GM12878 (cell line): ENCODE measurements at regions not wholly inside any gene's neighbourhood (a gene's known extent, or its start where the extent isn't known, plus 50 kb on each side); places are given as distances from the start of the nearest gene placed in this dataset.

Experiments used
- ATAC-seq: fragments of 200-7000 bp; cut with Tn5 transposase; 3 replicates; pipeline ENCODE4 v1.9.1; 2020; ENCODE audit warnings: mild to moderate bottlenecking, moderate library complexity
- BruUV-seq: library from RNA; stranded (reverse); fragments of 400-500 nt; replicated peaks from 2 replicates; lab custom pipeline; 2021; lab: Mats Ljungman, UMichigan
- CTCF ChIA-PET: fragments of 300-600 bp; sonication (Branson Sonifier 250); formaldehyde crosslinking; extraction: SDS; loops from one replicate; lab custom pipeline; 2021; ENCODE audit warnings: inconsistent platforms; lab: Yijun Ruan, JAX
- POLR2A ChIA-PET: fragments of 350-600 bp; formaldehyde crosslinking; extraction: SDS; loops from one replicate; lab custom pipeline; 2021; ENCODE audit warnings: inconsistent platforms; lab: Charles Lee
- RAD21 ChIA-PET: fragments of 300-600 bp; sonication (Branson Sonifier 250); formaldehyde crosslinking; loops from one replicate; lab custom pipeline; 2023; ENCODE audit warnings: antibody characterized with exemption; ENCODE audit not compliant: unreplicated experiment; lab: Charles Lee
- SMC1A ChIA-PET: fragments of 300-600 bp; sonication (Branson Sonifier 250); formaldehyde crosslinking; loops from one replicate; lab custom pipeline; 2023; ENCODE audit not compliant: unreplicated experiment, uncharacterized antibody; lab: Charles Lee
- DNase-seq: peaks from one replicate; pipeline ENCODE4 v3.0.0-alpha.2; 2011; ENCODE audit warnings: low read depth, low spot score
- FAIRE-seq: peaks from 3 replicates; lab custom pipeline; 2011; peaks lifted over from hg19 to GRCh38; lab: Jason Lieb, UNC
- H2AFZ ChIP-seq: 2 replicates; pipeline ENCODE4 v1.6.0; 2011; ENCODE audit warnings: low read depth, low read length, control low read depth; ENCODE audit not compliant: control insufficient read depth
- H3K27ac ChIP-seq: 2 replicates; pipeline ENCODE4 v1.5.1; 2011; ENCODE audit warnings: control low read depth; ENCODE audit not compliant: control insufficient read depth, insufficient read depth
- H3K27me3 ChIP-seq, 2 experiments: replicated peaks in 1 of 2; 2 replicates each; pipeline versions ENCODE4 v1.6.0 to v1.6.1; 2011; ENCODE audit warnings: low read length in 1 of 2; ENCODE audit not compliant: control insufficient read depth in 2 of 2, insufficient read depth in 2 of 2
- H3K36me3 ChIP-seq, 2 experiments: 2 replicates each; pipeline ENCODE4 v1.5.1; 2011; ENCODE audit warnings: low read length in 1 of 2; ENCODE audit not compliant: control insufficient read depth in 2 of 2, insufficient read depth in 2 of 2
- H3K4me1 ChIP-seq: 2 replicates; pipeline ENCODE4 v1.6.1; 2011; ENCODE audit warnings: mild to moderate bottlenecking, low read length, moderate library complexity, mixed read lengths; ENCODE audit not compliant: control insufficient read depth, insufficient read depth
- H3K4me2 ChIP-seq: 2 replicates; pipeline ENCODE4 v1.6.0; 2011; ENCODE audit warnings: control low read depth; ENCODE audit not compliant: control insufficient read depth, insufficient read depth
- H3K4me3 ChIP-seq: fragments of 200-600 bp; sonication (generic); 2 replicates; pipeline ENCODE4 v1.5.1; 2016
- H3K79me2 ChIP-seq: 2 replicates; pipeline ENCODE4 v1.6.0; 2011; ENCODE audit warnings: low read length; ENCODE audit not compliant: control insufficient read depth, insufficient read depth
- H3K9ac ChIP-seq: 2 replicates; pipeline ENCODE4 v1.8.0; 2011; ENCODE audit warnings: low read length, control low read depth, mixed read lengths; ENCODE audit not compliant: control insufficient read depth, insufficient read depth
- H3K9me3 ChIP-seq: replicated peaks from 3 replicates; pipeline ENCODE4 v1.5.1; 2011; ENCODE audit warnings: mild to moderate bottlenecking, low read length; ENCODE audit not compliant: control insufficient read depth, insufficient read depth
- H4K20me1 ChIP-seq: 2 replicates; pipeline ENCODE4 v1.6.0; 2011; ENCODE audit not compliant: control insufficient read depth, insufficient read depth
- ASH2L ChIP-seq: fragments of 300-600, 200-600 bp; sonication (generic); IDR thresholded peaks from 2 replicates; pipeline ENCODE4 v1.6.1; 2017; ENCODE audit warnings: low read depth, mild to moderate bottlenecking, borderline replicate concordance
- CBFB ChIP-seq: IDR thresholded peaks from 2 replicates; pipeline ENCODE4 v1.6.1; 2016; ENCODE audit warnings: antibody characterized with exemption, low read depth
- CREB1 ChIP-seq: IDR thresholded peaks from 2 replicates; pipeline ENCODE4 v1.6.1; 2012; ENCODE audit warnings: low read depth, mild to moderate bottlenecking, inconsistent platforms
- KLF5 ChIP-seq: fragments of 450-650 bp; IDR thresholded peaks from 2 replicates; pipeline ENCODE4 v1.6.1; 2014; ENCODE audit warnings: mild to moderate bottlenecking; ENCODE audit not compliant: partially characterized antibody
- POU2F2 ChIP-seq: IDR thresholded peaks from 3 replicates; pipeline ENCODE4 v1.6.1; 2011; ENCODE audit warnings: low read depth, mild to moderate bottlenecking, low read length, borderline replicate concordance
- RUNX3 ChIP-seq: IDR thresholded peaks from 2 replicates; pipeline ENCODE4 v1.6.1; 2012; ENCODE audit warnings: low read length, inconsistent platforms
- SMAD1 ChIP-seq: fragments of 450-650 bp; IDR thresholded peaks from 2 replicates; pipeline ENCODE4 v1.6.1; 2018; ENCODE audit warnings: mild to moderate bottlenecking, low read depth; ENCODE audit not compliant: partially characterized antibody
- SPI1 ChIP-seq: IDR thresholded peaks from 2 replicates; pipeline ENCODE4 v1.6.1; 2011; ENCODE audit warnings: low read depth, mild to moderate bottlenecking, low read length, moderate library complexity, borderline replicate concordance; ENCODE audit not compliant: insufficient read depth
- WGBS: methylation state at CpG from one replicate; pipeline ENCODE4 v1.1.6; 2016; ENCODE audit warnings: low lambda C conversion rate; ENCODE audit not compliant: insufficient replicate concordance, insufficient coverage; ENCODE audit errors: missing lambda C conversion rate; 5-methylcytosine and 5-hydroxymethylcytosine counted together
- in situ Hi-C: fragments of 300-500 bp; cut with MboI; formaldehyde crosslinking; loops from 9 replicates; pipeline ENCODE4 v1.14.3; 2018; ENCODE audit warnings: mixed read lengths
- intact Hi-C: fragments of 100-400 bp; cut with micrococcal nuclease; formaldehyde crosslinking; loops from one replicate; pipeline ENCODE4 v1.14.2; 2022; ENCODE audit not compliant: unreplicated experiment
- TF ChIP-seq, protein P1 (sequence below): fragments of 450-650 bp; IDR thresholded peaks from 2 replicates; pipeline ENCODE4 v1.6.1; 2018; ENCODE audit warnings: borderline replicate concordance, mild to moderate bottlenecking; ENCODE audit not compliant: partially characterized antibody
- TF ChIP-seq, protein P2 (sequence below): fragments of 450-650 bp; IDR thresholded peaks from 2 replicates; pipeline ENCODE4 v1.6.1; 2016; ENCODE audit warnings: mild to moderate bottlenecking
- TF ChIP-seq, protein P3 (sequence below): fragments of 450-650 bp; IDR thresholded peaks from 2 replicates; pipeline ENCODE4 v1.6.1; 2016; ENCODE audit warnings: mild to moderate bottlenecking, moderate library complexity, borderline replicate concordance
- TF ChIP-seq, protein P4 (sequence below): fragments of 450-650 bp; IDR thresholded peaks from 2 replicates; pipeline ENCODE4 v1.6.1; 2014; ENCODE audit warnings: mild to moderate bottlenecking
- TF ChIP-seq, protein P5 (sequence below): fragments of 150-350 bp; IDR thresholded peaks from 2 replicates; pipeline ENCODE4 v1.6.1; 2016; ENCODE audit warnings: low read depth, low read length

DNA sequence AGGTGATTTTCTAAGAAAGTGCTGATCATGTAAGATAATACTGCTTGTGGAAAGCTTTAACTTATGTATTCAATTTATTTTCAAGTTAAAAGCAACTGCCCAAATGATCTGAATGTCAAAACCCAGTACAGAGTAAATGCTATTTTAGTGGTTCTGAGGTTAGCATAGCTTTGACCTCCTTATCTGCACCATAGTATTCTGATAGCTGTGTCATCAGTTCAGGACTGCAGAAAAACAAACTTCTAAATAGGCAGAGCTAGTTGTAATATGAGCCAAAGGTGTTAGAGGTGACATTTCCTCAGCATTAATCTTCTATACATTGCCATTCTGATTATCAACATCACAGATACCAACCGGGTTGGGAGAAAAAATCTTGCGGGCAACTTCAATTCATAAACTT is 758.7 kb downstream of the SLITRK5 start:
- Histone ChIP-seq H3K4me3 (no peak overlapping the region), H4K20me1 (no peaks in the 10 kb centered on the region), H3K4me2 (no peak overlapping the region), H3K27me3 (no peaks in the 10 kb centered on the region), H3K9me3 (no peaks in the 10 kb centered on the region), H3K4me1 (no peaks in the 10 kb centered on the region), H3K36me3 (no peaks in the 10 kb centered on the region), H3K27ac (no peak overlapping the region), H3K9ac (no peak overlapping the region), H3K79me2 (no peaks in the 10 kb centered on the region), H2AFZ (no peak overlapping the region)
- in situ Hi-C loops: no loop called here
- CTCF ChIA-PET: no interaction called here
- no TSS peak for BruUV-seq
- RAD21 ChIA-PET: no interaction called here
- SMC1A ChIA-PET: no interaction called here
- POLR2A ChIA-PET: no interaction called here
- DNase-seq (no peak), FAIRE-seq (no peak), ATAC-seq (no peak)
- intact Hi-C loops: no loop called here
- 88% methylated on average over 2 of the region's 2 CpGs for WGBS
- TF ChIP-seq SMAD1 (no peak), RUNX3 (no peak), CREB1 (no peak), CBFB (no peak), KLF5 (no peak), POU2F2 (no peak), ASH2L (no peak), SPI1 (no peak)
- TF ChIP-seq, protein P1, sequence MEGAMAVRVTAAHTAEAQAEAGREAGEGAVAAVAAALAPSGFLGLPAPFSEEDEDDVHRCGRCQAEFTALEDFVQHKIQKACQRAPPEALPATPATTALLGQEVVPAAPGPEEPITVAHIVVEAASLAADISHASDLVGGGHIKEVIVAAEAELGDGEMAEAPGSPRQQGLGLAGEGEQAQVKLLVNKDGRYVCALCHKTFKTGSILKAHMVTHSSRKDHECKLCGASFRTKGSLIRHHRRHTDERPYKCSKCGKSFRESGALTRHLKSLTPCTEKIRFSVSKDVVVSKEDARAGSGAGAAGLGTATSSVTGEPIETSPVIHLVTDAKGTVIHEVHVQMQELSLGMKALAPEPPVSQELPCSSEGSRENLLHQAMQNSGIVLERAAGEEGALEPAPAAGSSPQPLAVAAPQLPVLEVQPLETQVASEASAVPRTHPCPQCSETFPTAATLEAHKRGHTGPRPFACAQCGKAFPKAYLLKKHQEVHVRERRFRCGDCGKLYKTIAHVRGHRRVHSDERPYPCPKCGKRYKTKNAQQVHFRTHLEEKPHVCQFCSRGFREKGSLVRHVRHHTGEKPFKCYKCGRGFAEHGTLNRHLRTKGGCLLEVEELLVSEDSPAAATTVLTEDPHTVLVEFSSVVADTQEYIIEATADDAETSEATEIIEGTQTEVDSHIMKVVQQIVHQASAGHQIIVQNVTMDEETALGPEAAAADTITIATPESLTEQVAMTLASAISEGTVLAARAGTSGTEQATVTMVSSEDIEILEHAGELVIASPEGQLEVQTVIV: no peak
- TF ChIP-seq, protein P2, sequence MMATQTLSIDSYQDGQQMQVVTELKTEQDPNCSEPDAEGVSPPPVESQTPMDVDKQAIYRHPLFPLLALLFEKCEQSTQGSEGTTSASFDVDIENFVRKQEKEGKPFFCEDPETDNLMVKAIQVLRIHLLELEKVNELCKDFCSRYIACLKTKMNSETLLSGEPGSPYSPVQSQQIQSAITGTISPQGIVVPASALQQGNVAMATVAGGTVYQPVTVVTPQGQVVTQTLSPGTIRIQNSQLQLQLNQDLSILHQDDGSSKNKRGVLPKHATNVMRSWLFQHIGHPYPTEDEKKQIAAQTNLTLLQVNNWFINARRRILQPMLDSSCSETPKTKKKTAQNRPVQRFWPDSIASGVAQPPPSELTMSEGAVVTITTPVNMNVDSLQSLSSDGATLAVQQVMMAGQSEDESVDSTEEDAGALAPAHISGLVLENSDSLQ: no peak
- TF ChIP-seq, protein P3, sequence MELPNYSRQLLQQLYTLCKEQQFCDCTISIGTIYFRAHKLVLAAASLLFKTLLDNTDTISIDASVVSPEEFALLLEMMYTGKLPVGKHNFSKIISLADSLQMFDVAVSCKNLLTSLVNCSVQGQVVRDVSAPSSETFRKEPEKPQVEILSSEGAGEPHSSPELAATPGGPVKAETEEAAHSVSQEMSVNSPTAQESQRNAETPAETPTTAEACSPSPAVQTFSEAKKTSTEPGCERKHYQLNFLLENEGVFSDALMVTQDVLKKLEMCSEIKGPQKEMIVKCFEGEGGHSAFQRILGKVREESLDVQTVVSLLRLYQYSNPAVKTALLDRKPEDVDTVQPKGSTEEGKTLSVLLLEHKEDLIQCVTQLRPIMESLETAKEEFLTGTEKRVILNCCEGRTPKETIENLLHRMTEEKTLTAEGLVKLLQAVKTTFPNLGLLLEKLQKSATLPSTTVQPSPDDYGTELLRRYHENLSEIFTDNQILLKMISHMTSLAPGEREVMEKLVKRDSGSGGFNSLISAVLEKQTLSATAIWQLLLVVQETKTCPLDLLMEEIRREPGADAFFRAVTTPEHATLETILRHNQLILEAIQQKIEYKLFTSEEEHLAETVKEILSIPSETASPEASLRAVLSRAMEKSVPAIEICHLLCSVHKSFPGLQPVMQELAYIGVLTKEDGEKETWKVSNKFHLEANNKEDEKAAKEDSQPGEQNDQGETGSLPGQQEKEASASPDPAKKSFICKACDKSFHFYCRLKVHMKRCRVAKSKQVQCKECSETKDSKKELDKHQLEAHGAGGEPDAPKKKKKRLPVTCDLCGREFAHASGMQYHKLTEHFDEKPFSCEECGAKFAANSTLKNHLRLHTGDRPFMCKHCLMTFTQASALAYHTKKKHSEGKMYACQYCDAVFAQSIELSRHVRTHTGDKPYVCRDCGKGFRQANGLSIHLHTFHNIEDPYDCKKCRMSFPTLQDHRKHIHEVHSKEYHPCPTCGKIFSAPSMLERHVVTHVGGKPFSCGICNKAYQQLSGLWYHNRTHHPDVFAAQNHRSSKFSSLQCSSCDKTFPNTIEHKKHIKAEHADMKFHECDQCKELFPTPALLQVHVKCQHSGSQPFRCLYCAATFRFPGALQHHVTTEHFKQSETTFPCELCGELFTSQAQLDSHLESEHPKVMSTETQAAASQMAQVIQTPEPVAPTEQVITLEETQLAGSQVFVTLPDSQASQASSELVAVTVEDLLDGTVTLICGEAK: no peak
- TF ChIP-seq, protein P4, sequence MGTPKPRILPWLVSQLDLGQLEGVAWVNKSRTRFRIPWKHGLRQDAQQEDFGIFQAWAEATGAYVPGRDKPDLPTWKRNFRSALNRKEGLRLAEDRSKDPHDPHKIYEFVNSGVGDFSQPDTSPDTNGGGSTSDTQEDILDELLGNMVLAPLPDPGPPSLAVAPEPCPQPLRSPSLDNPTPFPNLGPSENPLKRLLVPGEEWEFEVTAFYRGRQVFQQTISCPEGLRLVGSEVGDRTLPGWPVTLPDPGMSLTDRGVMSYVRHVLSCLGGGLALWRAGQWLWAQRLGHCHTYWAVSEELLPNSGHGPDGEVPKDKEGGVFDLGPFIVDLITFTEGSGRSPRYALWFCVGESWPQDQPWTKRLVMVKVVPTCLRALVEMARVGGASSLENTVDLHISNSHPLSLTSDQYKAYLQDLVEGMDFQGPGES: no peak
- TF ChIP-seq, protein P5, sequence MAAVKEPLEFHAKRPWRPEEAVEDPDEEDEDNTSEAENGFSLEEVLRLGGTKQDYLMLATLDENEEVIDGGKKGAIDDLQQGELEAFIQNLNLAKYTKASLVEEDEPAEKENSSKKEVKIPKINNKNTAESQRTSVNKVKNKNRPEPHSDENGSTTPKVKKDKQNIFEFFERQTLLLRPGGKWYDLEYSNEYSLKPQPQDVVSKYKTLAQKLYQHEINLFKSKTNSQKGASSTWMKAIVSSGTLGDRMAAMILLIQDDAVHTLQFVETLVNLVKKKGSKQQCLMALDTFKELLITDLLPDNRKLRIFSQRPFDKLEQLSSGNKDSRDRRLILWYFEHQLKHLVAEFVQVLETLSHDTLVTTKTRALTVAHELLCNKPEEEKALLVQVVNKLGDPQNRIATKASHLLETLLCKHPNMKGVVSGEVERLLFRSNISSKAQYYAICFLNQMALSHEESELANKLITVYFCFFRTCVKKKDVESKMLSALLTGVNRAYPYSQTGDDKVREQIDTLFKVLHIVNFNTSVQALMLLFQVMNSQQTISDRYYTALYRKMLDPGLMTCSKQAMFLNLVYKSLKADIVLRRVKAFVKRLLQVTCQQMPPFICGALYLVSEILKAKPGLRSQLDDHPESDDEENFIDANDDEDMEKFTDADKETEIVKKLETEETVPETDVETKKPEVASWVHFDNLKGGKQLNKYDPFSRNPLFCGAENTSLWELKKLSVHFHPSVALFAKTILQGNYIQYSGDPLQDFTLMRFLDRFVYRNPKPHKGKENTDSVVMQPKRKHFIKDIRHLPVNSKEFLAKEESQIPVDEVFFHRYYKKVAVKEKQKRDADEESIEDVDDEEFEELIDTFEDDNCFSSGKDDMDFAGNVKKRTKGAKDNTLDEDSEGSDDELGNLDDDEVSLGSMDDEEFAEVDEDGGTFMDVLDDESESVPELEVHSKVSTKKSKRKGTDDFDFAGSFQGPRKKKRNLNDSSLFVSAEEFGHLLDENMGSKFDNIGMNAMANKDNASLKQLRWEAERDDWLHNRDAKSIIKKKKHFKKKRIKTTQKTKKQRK: no peak
